ENCODE measurements at regions not wholly inside any gene's neighbourhood (a gene's known extent, or its start where the extent isn't known, plus 50 kb on each side); places are given as distances from the start of the nearest gene placed in this dataset.

GRCh38 chr3:27629366-27629765, 92.8 kb downstream of the EOMES start (continued):
- no peak for TF ChIP-seq ZBTB33 (IDR thresholded peaks at IDR 0.05; ENCODE audit: borderline replicate concordance, low read depth)
- TF ChIP-seq CHD2 (IDR thresholded peaks at IDR 0.05; ENCODE audit: low read length, partially characterized antibody): no peak
- TF ChIP-seq USF1 (IDR thresholded peaks at IDR 0.05; ENCODE audit: borderline replicate concordance, low read depth): no peak
- TF ChIP-seq SMC3 (IDR thresholded peaks at IDR 0.05; ENCODE audit: low read depth, low read length): no peak
- TF ChIP-seq TAF1 (IDR thresholded peaks at IDR 0.05; ENCODE audit: borderline replicate concordance, low read depth, low read length): no peak

DNA sequence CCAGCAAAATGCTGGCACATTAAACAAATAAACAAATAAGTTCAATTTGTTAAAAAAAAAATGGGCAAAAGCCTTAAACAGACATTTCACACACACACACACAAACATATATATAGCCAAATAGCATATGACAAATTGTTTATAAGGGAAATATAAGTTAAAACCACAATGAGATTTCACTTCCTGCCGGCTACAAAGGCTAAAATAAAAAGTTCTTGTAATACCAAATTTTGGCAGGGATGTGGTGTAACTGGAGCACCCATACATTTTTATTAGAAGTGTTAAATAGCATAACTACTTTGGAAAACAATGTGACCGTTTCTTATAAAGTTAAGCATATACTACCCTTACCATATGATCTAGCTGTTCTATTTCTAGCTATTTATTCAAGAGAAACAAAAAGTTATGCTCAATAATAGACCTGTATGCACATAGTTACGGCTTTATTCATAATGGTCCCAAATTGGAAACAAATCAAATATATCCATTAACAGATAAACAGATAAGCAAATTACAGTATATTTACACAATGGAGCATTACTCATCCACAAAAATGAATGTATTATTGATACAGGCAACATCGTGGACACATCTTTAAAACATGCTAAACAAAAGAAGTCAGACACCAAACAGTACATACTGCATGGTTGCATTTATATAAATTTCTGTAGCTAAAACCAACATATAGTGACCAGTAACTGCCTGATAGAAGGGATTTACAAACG, 93.9 kb downstream of the EOMES start:
- Histone ChIP-seq H3K4me1 (ENCODE audit: control insufficient read depth in 1 of 2, insufficient read depth in 2 of 2, low read depth in 1 of 2, low read length in 1 of 2) (peaks cover 4 to 19% of the 10 kb centered on the region in 2 experiments), H3K27me3 (ENCODE audit: insufficient read depth) (no peaks in the 10 kb centered on the region), H3K36me3 (replicated peaks in 1 of 2; ENCODE audit: control insufficient read depth in 1 of 2, insufficient read depth in 2 of 2, low read length in 1 of 2) (no peaks in the 10 kb centered on the region), H4K20me1 (ENCODE audit: insufficient read depth) (no peaks in the 10 kb centered on the region), H3K9ac (no peak overlapping the region), H3K79me2 (ENCODE audit: insufficient read depth) (no peaks in the 10 kb centered on the region), H3K27ac (ENCODE audit: low read depth in 2 of 2, low read length in 1 of 2) (no peak overlapping the region; a peak in 1 of 4 replicates), H3K9me3 (no peaks in the 10 kb centered on the region), H3K4me2 (0 out of 2 replicates have a peak overlapping the region, but pooled peaks have one; percentile 4), H2AFZ (ENCODE audit: low read depth) (no peak overlapping the region), H3F3A (replicated peaks; ENCODE audit: insufficient read depth) (peaks cover 27% of the 10 kb centered on the region), H3K9me2 (no peaks in the 10 kb centered on the region), H3K4me3 (ENCODE audit: low read depth in 2 of 2, low read length in 1 of 2) (no peak overlapping the region)
- ChIA-PET POLR2A (no interaction called here), CTCF (interaction anchor here (1.4 to 1.5 kb wide), 2 partner anchors 15 to 31 kb away, joined by 3 to 4 read pairs; no protein-coding TSS in a partner anchor)
- DNase-seq: no peak
- TF ChIP-seq PBX3 (IDR thresholded peaks at IDR 0.05) (no peak), FOSL2 (IDR thresholded peaks at IDR 0.05; ENCODE audit: borderline replicate concordance, low read depth) (peak; percentile 16; the same call in 1 of the 2 replicates), TCF12 (IDR thresholded peaks at IDR 0.05) (0 out of 2 replicates have a peak, but pooled peaks have one; percentile 9)
- 58% methylated on average over 5 of the region's 5 CpGs for WGBS (ENCODE audit: low lambda C conversion rate)

- Histone ChIP-seq H3K9ac (no peak overlapping the region), H3K4me2 (no peak overlapping the region), H4K20me1 (ENCODE audit: insufficient read depth) (no peaks in the 10 kb centered on the region), H3K36me3 (replicated peaks in 1 of 2; ENCODE audit: control insufficient read depth in 1 of 2, insufficient read depth in 2 of 2, low read length in 1 of 2) (no peaks in the 10 kb centered on the region), H3K27ac (ENCODE audit: low read depth in 2 of 2, low read length in 1 of 2) (no peak overlapping the region), H3K9me3 (no peaks in the 10 kb centered on the region), H3K27me3 (ENCODE audit: insufficient read depth) (no peaks in the 10 kb centered on the region), H3K4me1 (ENCODE audit: control insufficient read depth in 1 of 2, insufficient read depth in 2 of 2, low read depth in 1 of 2, low read length in 1 of 2) (peaks cover 5 to 19% of the 10 kb centered on the region in 2 experiments), H3K4me3 (ENCODE audit: low read depth in 2 of 2, low read length in 1 of 2) (no peak overlapping the region), H3K79me2 (ENCODE audit: insufficient read depth) (no peaks in the 10 kb centered on the region), H2AFZ (ENCODE audit: low read depth) (no peak overlapping the region), H3K9me2 (no peaks in the 10 kb centered on the region), H3F3A (replicated peaks; ENCODE audit: insufficient read depth) (peaks cover 27% of the 10 kb centered on the region)
- 80% methylated on average over 8 of the region's 8 CpGs for WGBS (ENCODE audit: low lambda C conversion rate)
- ChIA-PET POLR2A (no interaction called here), CTCF (no interaction called here)
- no peak for DNase-seq
- TF ChIP-seq EP300 (IDR thresholded peaks at IDR 0.05; ENCODE audit: borderline replicate concordance in 1 of 2, low read depth in 1 of 2, low read length in 1 of 2): no peak
- TF ChIP-seq USF1 (IDR thresholded peaks at IDR 0.05; ENCODE audit: borderline replicate concordance, low read depth): no peak
- no peak for TF ChIP-seq NRF1 (IDR thresholded peaks at IDR 0.05; ENCODE audit: low read depth, low read length)
- no peak for TF ChIP-seq YY1 (IDR thresholded peaks at IDR 0.05; ENCODE audit: low read depth)
- TF ChIP-seq SIN3A (IDR thresholded peaks at IDR 0.05; ENCODE audit: borderline replicate concordance, low read depth, low read length): no peak
- no peak for TF ChIP-seq EZH2phosphoT487 (IDR thresholded peaks at IDR 0.05; ENCODE audit: borderline replicate concordance, low read depth)
- no peak for TF ChIP-seq GABPA (IDR thresholded peaks at IDR 0.05; ENCODE audit: low read depth)
- TF ChIP-seq, protein P1, sequence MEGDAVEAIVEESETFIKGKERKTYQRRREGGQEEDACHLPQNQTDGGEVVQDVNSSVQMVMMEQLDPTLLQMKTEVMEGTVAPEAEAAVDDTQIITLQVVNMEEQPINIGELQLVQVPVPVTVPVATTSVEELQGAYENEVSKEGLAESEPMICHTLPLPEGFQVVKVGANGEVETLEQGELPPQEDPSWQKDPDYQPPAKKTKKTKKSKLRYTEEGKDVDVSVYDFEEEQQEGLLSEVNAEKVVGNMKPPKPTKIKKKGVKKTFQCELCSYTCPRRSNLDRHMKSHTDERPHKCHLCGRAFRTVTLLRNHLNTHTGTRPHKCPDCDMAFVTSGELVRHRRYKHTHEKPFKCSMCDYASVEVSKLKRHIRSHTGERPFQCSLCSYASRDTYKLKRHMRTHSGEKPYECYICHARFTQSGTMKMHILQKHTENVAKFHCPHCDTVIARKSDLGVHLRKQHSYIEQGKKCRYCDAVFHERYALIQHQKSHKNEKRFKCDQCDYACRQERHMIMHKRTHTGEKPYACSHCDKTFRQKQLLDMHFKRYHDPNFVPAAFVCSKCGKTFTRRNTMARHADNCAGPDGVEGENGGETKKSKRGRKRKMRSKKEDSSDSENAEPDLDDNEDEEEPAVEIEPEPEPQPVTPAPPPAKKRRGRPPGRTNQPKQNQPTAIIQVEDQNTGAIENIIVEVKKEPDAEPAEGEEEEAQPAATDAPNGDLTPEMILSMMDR (IDR thresholded peaks at IDR 0.05): no peak
- TF ChIP-seq RXRA (IDR thresholded peaks at IDR 0.05; ENCODE audit: borderline replicate concordance, low read depth): no peak
- no peak for TF ChIP-seq SMC3 (IDR thresholded peaks at IDR 0.05; ENCODE audit: low read depth, low read length)
Observed at GRCh38 chr3:27626596-27627118, 95.5 kb downstream of the EOMES start.
